Mesothelial cell of epicardium (in vitro differentiated cells): ENCODE measurements at regions not wholly inside any gene's neighbourhood (a gene's known extent, or its start where the extent isn't known, plus 50 kb on each side); places are given as distances from the start of the nearest gene placed in this dataset.

Experiments
- DNase-seq, 2 experiments: peaks; one replicate each; pipeline ENCODE4 v3.0.0; 2021; ENCODE audit warnings: low spot score in 2 of 2; ENCODE audit not compliant: unreplicated experiment in 2 of 2
- H3K27ac Mint-ChIP-seq: 2 replicates; pipeline ENCODE4 v1.8.0; 2021; ENCODE audit warnings: mixed read lengths
- H3K27me3 Mint-ChIP-seq: 2 replicates; pipeline ENCODE4 v1.8.0; 2021; ENCODE audit warnings: low read depth, mixed read lengths
- H3K36me3 Mint-ChIP-seq: 2 replicates; pipeline ENCODE4 v1.8.0; 2021; ENCODE audit warnings: mixed read lengths
- H3K4me1 Mint-ChIP-seq: 2 replicates; pipeline ENCODE4 v1.8.0; 2021; ENCODE audit warnings: mixed read lengths
- H3K4me3 Mint-ChIP-seq: 2 replicates; pipeline ENCODE4 v1.8.0; 2021; ENCODE audit warnings: mild to moderate bottlenecking, moderate library complexity, mixed read lengths
- H3K9me3 Mint-ChIP-seq: 2 replicates; pipeline ENCODE4 v1.8.0; 2021; ENCODE audit warnings: mixed read lengths
- TF ChIP-seq, protein P1 (sequence below): fragments of 200-600 bp; sonication (generic); IDR thresholded peaks from one replicate; pipeline ENCODE4 v1.5.0; 2021; ENCODE audit warnings: antibody characterized with exemption; ENCODE audit not compliant: unreplicated experiment

DNA sequence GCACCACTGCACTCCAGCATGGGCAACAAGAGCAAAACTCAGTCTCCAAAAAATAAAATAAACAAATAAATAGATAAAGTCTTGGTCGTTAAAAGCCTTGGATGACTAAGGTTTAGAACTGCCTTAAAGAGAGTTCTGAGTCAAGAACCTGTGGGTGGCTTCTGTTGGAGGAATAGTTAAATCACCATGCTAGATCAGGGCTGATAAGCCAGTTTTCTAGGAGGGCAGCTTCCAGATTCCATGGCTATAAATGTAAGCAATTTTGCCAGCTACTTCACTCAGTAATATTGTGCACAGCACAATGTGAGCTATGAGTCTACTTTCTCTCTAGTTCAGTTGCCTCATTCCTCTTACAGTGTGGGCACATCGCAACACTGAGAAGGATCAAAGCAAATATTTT lies 242.1 kb upstream of the NUDT12 start:
- no peaks in the 10 kb centered on the region for H3K27me3 Mint-ChIP-seq

DNA sequence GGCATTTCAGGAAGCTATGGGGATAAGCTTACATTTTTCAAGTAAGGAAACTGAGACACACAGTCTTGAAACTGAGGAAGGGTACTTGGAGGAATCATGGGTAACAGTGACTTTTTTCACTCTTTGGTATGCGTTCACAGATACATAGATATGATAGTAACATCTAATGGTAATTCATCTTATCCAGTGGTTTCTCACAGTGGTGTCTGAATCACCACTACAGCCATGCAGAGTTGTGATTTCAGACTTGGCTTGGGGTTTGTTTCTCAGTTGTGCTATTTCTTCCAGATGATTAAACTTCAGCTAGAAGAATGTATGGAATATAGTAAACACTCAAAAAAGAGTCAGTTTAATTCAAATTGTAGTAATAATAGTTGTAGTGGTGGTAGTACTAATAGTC lies 239.1 kb upstream of the NUDT12 start:
- Mint-ChIP-seq H3K9me3 (peaks cover 8% of the 10 kb centered on the region), H3K27ac (peak overlapping the region; percentile 37), H3K27me3 (no peaks in the 10 kb centered on the region), H3K4me1 (peaks cover 28% of the 10 kb centered on the region), H3K36me3 (no peaks in the 10 kb centered on the region), H3K4me3 (no peak overlapping the region)
- DNase-seq = no peak
- TF ChIP-seq, protein P1, sequence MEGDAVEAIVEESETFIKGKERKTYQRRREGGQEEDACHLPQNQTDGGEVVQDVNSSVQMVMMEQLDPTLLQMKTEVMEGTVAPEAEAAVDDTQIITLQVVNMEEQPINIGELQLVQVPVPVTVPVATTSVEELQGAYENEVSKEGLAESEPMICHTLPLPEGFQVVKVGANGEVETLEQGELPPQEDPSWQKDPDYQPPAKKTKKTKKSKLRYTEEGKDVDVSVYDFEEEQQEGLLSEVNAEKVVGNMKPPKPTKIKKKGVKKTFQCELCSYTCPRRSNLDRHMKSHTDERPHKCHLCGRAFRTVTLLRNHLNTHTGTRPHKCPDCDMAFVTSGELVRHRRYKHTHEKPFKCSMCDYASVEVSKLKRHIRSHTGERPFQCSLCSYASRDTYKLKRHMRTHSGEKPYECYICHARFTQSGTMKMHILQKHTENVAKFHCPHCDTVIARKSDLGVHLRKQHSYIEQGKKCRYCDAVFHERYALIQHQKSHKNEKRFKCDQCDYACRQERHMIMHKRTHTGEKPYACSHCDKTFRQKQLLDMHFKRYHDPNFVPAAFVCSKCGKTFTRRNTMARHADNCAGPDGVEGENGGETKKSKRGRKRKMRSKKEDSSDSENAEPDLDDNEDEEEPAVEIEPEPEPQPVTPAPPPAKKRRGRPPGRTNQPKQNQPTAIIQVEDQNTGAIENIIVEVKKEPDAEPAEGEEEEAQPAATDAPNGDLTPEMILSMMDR = no peak

More for the DNA sequence above, 242.1 kb upstream of the NUDT12 start:
- Mint-ChIP-seq H3K27ac (no peak overlapping the region), H3K4me1 (peaks cover 42% of the 10 kb centered on the region), H3K4me3 (no peak overlapping the region), H3K9me3 (no peaks in the 10 kb centered on the region), H3K36me3 (no peaks in the 10 kb centered on the region)
- no peak for DNase-seq
- TF ChIP-seq, protein P1 = no peak

DNA sequence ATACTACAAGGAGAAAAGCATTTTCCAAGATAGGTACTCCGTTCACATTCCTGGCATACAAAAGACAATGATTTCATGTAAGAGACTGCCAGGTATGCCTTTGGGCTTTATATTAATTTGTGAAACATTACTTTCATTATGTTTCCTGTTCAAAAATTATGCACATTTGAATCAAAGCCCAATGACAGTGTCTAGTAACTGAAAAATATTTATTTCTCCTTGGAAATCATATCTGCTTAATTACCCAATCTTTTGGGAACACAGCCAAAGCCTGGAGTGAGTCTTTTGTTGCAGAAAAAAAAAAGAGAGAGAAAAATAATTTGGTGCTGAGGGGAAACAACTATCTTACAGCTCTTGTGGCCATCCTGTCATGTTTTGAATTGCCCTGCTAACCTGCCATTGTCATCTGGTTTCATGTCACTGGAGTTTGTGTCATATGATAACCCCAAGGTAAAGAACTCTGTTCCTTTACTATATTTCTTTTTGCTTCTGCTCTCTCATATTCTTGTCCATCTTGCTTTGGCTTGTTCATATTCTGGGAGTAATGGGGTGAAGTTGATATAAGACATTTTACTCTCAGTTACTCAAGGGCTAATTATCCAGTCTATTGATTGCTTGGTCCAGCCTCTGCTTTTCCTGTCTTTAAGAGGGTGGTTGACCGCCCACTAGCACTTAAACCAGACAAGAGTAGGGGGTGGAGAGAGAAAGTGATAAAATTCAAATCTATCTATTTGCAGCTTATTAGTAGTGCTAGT lies 238.3 kb upstream of the NUDT12 start:
- Mint-ChIP-seq H3K27me3 (no peaks in the 10 kb centered on the region), H3K36me3 (no peaks in the 10 kb centered on the region), H3K27ac (peak overlapping the region; percentile 37), H3K9me3 (peaks cover 10% of the 10 kb centered on the region), H3K4me1 (peaks cover 21% of the 10 kb centered on the region), H3K4me3 (no peak overlapping the region)
- TF ChIP-seq, protein P1 = no peak
- no peak for DNase-seq

DNA sequence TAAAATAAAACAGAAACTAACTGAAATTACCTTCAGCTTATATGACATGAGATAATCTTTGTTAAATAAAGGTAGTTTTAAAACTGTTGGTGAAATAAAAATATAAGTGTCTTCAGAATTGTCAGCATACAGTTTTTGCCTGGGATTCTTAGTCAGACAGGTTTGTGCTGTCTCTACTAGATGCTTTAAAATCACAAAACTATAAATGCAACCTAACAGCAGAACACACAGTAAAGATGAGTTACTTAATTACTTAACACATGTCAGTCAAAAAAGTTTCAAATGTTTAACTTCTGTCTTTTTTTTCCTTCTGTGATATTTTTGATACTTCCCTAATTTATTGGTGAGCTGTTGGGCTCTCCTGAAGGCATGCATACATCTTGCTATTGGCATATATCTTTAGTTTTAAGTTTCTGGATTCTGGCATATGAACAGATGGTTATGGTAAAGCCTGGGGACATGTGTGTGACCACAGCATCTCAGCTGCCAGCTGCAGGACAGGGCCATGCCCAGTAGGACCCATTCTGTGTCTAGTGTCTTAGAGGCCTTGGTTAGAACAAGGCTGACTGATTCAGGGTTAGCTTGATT lies 231.1 kb upstream of the NUDT12 start:
- no peak overlapping the region for H3K4me3 Mint-ChIP-seq
- peaks cover 49% of the 10 kb centered on the region for H3K9me3 Mint-ChIP-seq
- DNase-seq = no peak

DNA sequence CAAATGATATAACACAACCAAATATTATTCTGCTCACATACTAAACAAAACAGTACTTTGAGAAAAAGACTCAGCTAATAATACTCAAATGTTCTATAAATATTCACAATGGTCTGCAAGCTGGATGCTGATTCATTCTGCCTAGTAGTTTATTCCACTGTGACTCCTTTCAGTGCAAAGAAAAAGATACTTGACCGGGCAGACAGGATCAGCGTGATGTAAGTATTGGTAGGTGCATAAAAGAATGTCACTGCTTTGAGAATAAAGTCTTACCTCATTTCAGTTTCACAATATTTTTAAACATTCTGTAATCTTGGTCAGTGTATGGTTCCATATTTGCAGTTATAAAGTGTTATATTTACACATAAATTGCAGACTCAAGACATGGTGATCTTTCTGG lies 223.0 kb upstream of the NUDT12 start:
- Mint-ChIP-seq H3K27ac (no peak overlapping the region), H3K4me1 (peaks cover 28% of the 10 kb centered on the region), H3K4me3 (no peak overlapping the region), H3K36me3 (peaks cover 8% of the 10 kb centered on the region), H3K27me3 (no peaks in the 10 kb centered on the region), H3K9me3 (peaks cover 11% of the 10 kb centered on the region)
- no peak for DNase-seq
- TF ChIP-seq, protein P1 = no peak

More for the DNA sequence above, 231.1 kb upstream of the NUDT12 start:
- H3K27me3 Mint-ChIP-seq = no peaks in the 10 kb centered on the region
- H3K4me1 Mint-ChIP-seq = no peaks in the 10 kb centered on the region
- TF ChIP-seq, protein P1 = no peak
- H3K27ac Mint-ChIP-seq = no peak overlapping the region
- H3K36me3 Mint-ChIP-seq = peaks cover 26% of the 10 kb centered on the region
